CD1c-positive myeloid dendritic cell (primary cell): ENCODE measurements at regions not wholly inside any gene's neighbourhood (a gene's known extent, or its start where the extent isn't known, plus 50 kb on each side); places are given as distances from the start of the nearest gene placed in this dataset.
"Not testable (repeated sequence)": the region's sequence is repeated elsewhere in the genome, so short reads cannot be mapped to it uniquely, and the experiment has no call there.

Experiments used
- DNase-seq: peaks from one replicate; pipeline ENCODE4 v3.0.0-alpha.2; 2016; ENCODE audit errors: extremely low spot score

GRCh38 chr22:26970809-26971394, 313.5 kb downstream of the MIAT start:
- DNase-seq: no peak

GRCh38 chr22:26972286-26972685, 314.9 kb downstream of the MIAT start:
- DNase-seq: no peak

GRCh38 chr22:26972915-26973314, 315.5 kb downstream of the MIAT start:
- DNase-seq: not testable (repeated sequence)

GRCh38 chr22:26974034-26974433, 316.6 kb downstream of the MIAT start:
- DNase-seq: no peak

GRCh38 chr22:26974914-26975803, 317.8 kb downstream of the MIAT start:
- DNase-seq: no peak

- no peak for DNase-seq
Measured at GRCh38 chr22:26975865-26976264, 318.5 kb downstream of the MIAT start.

DNA sequence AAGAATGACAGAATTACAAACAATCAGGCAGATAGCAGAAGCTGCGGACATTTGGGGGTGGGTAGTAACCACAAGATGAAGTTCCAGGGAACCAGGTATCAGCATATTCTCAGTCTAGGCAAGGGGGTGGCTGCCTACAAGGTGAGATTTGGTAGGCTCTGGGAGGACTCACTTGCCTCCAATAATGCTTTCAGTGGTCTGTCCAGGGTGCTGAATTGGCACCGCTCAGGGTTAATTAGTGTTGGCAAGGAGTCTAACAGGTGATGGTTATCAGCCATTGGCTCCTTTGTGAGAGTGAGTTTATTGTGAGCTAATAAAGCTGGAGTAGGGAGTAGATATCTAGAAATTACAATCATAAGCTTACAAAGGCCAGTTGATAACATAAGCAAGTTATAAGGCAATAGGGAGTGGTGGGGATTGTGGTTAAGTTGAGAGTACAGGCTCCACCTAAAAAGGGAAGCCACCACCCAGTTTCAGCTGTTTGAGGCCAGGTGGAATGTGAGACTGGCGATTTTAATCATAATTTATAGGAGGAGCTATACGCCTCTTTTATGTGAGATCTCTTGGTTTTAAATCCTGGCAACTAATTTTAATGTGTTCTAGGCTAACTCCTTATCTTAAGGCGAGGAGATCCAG, 320.5 kb downstream of the MIAT start:
- no peak for DNase-seq

GRCh38 chr22:26979294-26979693, 321.9 kb downstream of the MIAT start:
- no peak for DNase-seq

GRCh38 chr22:26981111-26981510, 323.7 kb downstream of the MIAT start:
- DNase-seq: no peak

GRCh38 chr22:26981541-26981940, 324.2 kb downstream of the MIAT start:
- no peak for DNase-seq

- DNase-seq: no peak
Measured at GRCh38 chr22:26983311-26983710, 325.9 kb downstream of the MIAT start.

GRCh38 chr22:26985206-26985605, 327.8 kb downstream of the MIAT start:
- no peak for DNase-seq

DNA sequence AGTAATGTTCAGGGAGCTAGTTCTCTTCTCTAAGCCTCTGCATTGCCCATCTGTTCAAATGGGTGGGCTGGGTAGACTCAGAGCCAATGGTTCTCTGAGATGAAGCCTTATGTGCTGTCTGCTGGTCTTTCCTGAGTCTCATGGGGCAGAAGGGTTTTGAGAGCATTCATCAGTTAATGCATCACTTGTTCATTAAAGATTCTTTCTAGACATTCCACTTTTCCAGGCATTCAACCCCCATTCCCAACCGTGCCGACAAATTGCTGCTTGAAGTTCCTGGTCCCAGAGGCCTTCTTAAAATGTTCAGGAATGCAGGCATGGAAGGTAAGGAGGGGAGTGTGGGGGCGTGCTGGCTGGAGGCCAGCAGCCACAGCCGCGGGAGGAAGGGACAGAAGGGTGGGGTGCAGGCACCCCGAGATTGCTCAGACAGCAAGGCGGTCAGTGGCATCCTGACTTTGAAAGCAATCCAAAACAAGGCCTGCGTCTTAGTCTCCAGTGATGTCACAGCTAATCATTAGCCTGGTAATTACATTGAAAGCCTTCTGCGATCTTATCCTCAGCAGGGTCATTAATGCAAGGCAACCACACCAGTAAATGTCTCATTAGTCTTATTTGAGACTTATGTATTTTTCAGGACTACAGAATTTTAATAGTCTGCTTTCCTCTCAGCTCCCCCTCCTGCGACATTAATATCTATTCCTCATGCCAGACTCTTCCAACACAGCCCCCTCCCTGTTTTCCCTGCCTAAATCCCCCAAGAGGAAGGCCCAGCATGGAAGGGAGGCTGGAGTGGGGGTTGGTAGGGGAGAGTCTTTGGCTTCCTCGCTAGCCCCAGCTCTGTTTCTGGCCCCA, 328.8 kb downstream of the MIAT start:
- no peak for DNase-seq

DNA sequence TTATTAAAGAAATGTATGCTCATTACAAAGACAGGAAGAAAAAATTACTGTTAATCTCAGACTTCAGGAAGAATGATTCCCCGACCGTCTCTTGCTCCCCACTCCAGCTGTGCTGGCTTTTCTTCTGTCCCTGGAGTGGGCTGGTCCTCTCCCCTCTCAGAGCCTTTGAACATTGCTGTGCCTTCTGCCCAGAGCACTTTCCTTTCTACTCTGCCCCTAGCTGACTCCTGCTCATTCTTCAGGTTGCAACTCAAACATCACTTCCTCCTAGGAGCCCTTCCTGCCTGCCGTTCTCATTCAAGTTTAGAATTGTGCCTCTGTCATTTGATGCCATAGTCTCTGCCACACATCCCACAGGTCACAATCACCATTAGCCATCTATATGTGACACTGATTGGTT, 329.5 kb downstream of the MIAT start:
- no peak for DNase-seq

DNA sequence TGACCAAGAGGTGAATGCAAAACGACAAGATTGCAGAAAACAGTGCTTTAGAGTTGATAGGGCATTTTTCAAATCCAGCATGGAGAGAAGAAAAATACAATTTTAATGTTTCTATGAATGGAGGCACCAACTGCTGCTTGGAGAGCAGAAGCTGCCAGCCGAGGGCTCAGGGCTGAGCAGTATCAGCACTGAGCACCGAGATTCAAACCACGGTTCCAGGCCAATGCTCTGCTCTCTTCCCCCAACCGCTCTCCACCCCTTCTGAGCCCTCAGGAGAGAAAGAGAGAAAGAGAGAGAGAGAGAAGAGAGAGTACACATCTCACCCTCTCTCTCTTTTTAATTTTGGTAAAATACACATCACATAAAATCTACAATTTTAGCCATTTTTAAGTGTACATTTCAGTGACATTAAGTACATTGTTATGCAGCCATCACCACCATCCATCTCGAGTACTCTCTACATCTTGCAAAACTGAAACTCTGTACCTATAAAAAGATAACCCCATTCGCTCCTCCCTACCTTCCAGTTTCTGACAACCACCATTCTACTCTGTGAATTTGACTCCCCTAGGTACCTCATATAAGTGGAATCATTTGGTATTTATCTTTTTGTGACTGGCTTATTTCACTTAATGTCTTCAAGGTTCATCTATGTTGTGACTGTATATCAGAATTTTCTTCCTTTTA, 333.3 kb downstream of the MIAT start:
- no peak for DNase-seq

- no peak for DNase-seq
Measured at GRCh38 chr22:26992556-26992955, 335.2 kb downstream of the MIAT start.

DNA sequence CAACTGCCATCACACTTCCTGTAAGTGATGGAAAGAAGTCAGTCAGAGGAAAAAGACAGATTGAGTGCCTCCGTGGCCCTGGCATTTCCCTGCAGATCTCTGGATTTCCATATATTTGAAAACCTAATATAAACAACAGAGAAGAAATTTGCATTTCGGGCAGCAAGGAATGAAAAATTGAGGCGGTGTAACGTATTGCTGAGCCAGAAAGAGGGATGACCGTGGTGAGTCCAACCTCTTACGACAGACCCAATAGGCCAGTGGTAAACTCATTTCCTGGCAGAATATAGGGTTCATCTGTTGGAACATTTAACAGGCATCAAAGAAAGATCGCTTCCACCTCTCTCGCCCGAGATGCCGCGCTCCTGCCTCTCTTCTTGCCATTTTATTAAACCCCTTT, 336.5 kb downstream of the MIAT start:
- DNase-seq: no peak

- no peak for DNase-seq
Measured at GRCh38 chr22:26994801-26995200, 337.4 kb downstream of the MIAT start.

DNA sequence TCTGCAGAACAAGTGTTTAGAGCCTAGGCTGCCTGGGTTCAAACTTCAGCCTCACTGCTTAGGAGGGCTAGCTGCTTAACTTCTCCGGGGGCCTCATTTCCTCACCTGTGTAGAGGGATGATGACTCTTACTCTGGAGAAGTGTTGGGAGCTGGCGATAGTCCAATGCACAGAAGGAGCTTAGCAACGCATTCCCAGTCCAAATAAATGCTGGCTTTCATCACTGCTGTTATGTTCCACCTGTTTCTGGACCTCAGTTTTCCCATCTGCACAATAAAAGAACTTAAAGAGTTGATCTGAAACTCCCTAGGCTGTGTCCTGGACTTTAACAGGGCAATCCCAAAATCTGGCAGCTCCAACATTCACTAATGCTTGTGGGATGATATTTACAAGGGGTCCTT, 337.8 kb downstream of the MIAT start:
- no peak for DNase-seq

- DNase-seq: no peak
Measured at GRCh38 chr22:26996154-26996553, 338.8 kb downstream of the MIAT start.

GRCh38 chr22:26998129-26998528, 340.7 kb downstream of the MIAT start:
- no peak for DNase-seq
